Activated CD4-positive, alpha-beta T cell treated with anti-CD3 and anti-CD28 coated beads for 1 hour (primary cell): ENCODE measurements at regions not wholly inside any gene's neighbourhood (a gene's known extent, or its start where the extent isn't known, plus 50 kb on each side); places are given as distances from the start of the nearest gene placed in this dataset.
"Not testable (repeated sequence)": the region's sequence is repeated elsewhere in the genome, so short reads cannot be mapped to it uniquely, and the experiment has no call there.

Source experiments
- DNase-seq: peaks from one replicate; pipeline ENCODE4 v3.0.0-alpha.2; 2020

DNA sequence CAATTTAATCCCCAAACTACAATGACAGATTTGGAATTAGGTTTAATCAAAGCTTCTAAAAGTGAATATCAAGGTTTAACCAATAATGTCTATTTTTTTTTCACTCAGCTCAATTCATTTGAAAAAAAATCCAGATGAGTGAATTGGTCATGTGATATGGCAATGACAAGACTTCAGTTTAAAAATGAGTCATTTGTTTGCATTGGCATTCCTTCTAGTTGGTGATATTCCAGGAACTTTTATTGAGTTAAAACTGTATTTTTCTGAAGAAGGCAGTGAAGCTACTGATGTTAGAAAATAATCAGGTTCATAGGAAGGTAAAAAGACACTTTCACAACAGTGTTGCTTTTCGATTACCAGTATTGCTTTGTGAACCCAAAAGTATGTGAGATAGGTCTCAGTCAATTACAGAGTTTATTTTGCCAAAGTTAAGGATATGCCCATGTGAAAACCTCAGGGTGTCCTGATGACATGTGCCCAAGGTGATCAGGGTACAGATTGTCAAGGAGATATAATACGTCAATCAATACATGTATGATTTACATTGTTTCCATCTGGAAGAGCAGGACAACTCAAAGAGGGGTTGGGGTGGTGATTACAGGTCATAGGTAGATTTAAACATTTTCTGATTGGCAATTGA lies 1214.9 kb downstream of the GALC start:
- no peak for DNase-seq

DNA sequence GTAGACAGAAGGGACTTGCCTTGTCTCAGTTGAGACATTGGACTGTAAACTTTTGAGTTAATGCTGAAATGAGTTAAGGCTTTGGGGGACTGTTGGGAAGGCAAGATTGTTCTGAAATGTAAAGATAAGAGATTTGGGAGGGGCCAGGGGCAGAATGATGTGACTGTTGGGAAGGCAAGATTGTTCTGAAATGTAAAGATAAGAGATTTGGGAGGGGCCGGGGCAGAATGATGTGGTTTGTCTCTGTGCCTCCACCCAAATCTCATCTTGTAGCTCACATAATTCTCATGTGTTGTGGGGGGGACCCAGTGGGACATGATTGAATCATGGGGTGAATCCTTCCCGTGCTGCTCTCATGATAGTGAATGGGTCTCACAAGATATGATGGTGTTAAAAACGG lies 1217.1 kb downstream of the GALC start:
- DNase-seq: not testable (repeated sequence)

DNA sequence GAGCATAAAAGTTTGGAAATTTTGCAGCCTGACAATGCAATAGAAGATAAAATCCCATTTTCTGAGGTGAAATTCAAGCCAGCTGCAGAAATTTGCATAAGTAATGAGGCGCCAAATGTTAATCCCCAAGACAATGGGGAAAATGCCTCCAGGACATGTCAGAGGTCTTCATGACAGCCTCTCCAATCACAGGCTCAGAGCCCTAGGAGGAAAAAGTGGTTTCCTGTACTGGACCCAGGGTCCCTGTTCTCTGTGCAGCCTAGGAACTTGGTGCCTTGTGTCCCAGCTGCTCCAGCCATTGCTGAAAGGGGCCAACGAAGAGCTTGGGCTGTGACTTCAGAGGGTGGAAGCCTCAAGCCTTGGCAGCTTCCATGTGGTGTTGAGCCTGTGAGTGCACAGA lies 1218.1 kb downstream of the GALC start:
- no peak for DNase-seq

GRCh38 chr14:86772075-86772474 lies 1220.9 kb downstream of the GALC start:
- no peak for DNase-seq

DNA sequence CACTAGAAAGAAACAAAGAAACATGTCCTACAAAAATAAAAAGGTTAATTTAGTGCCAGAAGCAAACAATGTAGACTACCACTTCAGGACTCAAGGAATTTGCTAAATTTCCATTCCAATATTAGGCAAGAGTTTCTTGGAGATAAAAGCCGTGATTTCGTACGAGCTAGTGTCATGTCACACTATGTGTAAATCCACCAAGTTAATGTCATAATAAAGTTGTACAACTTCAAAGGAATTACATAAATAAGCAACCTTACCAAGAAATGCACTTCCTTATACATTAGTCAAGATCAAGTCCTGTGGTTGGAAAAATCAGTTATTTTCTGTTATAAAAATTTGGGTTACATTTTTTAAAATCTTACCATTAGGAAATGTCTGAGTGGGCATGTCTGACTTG lies 1222.8 kb downstream of the GALC start:
- DNase-seq: no peak

GRCh38 chr14:86766469-86766868 lies 1226.5 kb downstream of the GALC start:
- DNase-seq: no peak

- no peak for DNase-seq
Observed at GRCh38 chr14:86761611-86762010, 1231.4 kb downstream of the GALC start.

GRCh38 chr14:86756521-86757190 lies 1226.7 kb downstream of the FLRT2 start:
- DNase-seq: no peak

GRCh38 chr14:86750488-86750887 lies 1220.5 kb downstream of the FLRT2 start:
- DNase-seq: not testable (repeated sequence)

GRCh38 chr14:86739761-86740160 lies 1209.8 kb downstream of the FLRT2 start:
- DNase-seq: no peak

DNA sequence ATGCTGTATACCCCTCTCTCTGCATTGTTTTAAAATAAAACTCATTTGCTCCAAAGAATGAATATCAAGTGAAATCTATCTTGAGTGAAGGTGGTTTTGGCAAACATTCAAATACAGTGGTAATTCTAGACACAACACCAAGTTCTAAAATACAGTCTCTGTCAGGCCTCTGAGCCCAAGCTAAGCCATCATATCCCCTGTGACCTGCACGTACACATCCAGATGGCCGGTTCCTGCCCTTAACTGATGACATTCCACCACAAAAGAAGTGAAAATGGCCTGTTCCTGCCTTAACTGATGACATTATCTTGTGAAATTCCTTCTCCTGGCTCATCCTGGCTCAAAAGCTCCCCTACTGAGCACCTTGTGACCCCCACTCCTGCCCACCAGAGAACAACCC lies 1201.5 kb downstream of the FLRT2 start:
- not testable (repeated sequence) for DNase-seq

DNA sequence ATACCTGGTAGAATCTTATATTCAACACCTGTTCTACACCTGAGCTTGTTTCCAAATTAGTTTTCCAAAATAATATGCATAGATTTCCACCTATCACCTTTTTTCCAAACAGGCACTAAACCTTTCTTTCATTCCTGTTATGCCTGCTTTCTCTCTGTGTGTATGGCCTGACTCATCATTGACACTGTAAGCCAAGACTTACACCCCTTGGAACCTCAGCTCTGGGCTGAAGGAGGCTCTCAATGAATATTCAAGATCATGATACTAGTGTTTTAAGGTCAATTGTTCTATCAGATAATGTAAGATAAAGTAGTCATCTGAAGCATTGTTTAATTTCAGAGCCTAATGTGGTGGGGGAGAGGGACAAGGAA lies 1193.3 kb downstream of the FLRT2 start:
- no peak for DNase-seq

- no peak for DNase-seq
Observed at GRCh38 chr14:86722612-86723253, 1192.8 kb downstream of the FLRT2 start.

GRCh38 chr14:86714575-86714974 lies 1184.6 kb downstream of the FLRT2 start:
- DNase-seq: no peak

DNA sequence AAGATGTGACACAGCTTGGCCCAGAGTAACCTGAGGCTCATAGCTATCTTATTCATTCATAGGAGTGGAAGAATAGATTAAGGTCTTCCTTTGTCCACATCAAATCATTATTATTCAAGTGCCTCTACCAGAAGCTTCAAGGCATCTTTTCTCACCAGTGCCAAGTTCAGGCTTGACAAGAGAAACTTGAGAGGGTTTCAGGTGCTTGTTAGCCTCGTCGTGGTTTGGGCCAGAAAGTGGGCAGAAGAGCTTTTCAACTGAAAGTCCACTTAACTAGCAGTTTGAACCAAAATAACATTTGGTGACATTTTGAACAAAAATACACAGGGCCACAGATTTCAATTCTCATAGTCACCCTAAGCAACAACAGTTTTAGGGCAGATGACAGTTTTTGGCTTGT lies 1184.2 kb downstream of the FLRT2 start:
- no peak for DNase-seq

DNA sequence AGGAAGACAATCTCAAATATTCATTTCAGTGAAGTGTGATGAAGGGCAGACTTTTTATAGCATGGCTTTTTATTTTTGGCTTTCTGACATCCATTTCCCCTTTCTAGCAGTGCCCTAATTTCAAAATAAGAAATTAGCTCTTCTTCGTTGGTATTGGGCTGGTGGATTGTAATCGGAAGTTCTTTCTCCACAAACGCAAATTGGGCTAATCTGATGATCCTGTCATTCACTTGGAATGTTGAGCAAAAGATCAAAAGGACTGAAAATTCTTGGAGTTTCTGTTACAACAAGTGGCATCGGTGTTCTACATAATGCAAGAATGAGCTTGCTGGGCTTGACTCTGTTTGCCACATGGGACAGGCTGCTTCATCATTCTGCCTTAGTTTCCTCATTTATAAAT lies 1182.8 kb downstream of the FLRT2 start:
- DNase-seq: no peak

GRCh38 chr14:86712176-86712575 lies 1182.2 kb downstream of the FLRT2 start:
- DNase-seq: no peak

DNA sequence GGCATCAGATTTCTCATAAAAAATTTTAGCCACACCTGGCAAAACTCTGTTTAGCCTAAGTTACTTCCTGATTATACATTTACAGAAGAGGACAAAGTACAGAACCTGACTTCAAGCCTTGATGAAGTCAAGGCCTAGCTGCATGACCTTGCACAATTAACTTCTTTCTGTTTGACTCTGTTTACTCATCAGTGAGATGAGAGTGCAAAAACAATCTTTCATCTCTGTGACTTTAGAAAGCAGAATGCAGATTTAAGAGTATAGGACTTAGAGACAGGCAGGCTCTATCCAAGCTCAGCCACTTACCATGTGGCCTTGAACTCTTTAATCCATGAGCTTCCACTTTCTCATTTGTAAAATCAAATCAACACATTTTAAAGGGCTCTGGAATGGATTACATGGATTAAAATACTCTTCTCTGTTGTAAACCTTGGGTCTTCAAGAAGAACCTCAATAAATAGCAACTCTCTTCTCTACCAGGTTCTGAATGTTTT lies 1178.9 kb downstream of the FLRT2 start:
- DNase-seq: no peak

GRCh38 chr14:86707071-86707470 lies 1177.1 kb downstream of the FLRT2 start:
- DNase-seq: no peak

DNA sequence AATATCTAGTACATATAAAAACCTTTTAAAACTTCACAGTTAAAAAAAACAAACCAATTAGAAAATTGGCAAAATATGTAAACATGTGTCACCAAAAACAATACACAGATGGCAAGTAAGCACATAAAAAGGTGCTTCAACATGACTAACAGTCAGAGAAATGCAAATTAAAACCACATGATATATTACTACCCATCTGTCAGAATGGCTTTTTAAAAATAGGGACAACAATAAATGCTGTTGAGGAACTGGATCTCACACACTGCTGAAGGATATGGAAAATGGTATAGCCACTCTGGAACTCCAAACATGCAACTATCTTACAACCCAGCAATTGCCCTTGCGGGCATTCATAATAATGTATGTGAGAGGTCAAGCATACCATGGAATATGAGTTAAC lies 1153.6 kb downstream of the FLRT2 start:
- DNase-seq: no peak

DNA sequence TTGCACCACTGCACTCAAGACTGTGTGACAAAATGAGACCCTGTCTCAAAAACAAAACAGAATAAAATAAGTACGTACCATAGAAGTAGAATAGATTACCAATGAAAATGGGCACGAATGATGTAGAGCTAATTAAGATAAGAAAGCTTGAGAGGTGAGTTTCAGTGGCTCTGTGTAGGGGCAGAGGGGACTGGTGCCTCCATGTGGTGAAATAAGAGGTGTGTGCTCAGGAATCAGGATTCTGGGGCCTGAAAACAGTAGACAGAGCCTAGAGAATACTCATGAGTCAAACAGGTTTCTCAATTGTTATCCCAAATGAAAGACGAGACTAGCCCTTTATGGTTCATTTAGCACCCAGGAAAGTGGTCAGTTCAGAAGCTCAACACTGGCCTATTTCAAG lies 1145.1 kb downstream of the FLRT2 start:
- DNase-seq: no peak

DNA sequence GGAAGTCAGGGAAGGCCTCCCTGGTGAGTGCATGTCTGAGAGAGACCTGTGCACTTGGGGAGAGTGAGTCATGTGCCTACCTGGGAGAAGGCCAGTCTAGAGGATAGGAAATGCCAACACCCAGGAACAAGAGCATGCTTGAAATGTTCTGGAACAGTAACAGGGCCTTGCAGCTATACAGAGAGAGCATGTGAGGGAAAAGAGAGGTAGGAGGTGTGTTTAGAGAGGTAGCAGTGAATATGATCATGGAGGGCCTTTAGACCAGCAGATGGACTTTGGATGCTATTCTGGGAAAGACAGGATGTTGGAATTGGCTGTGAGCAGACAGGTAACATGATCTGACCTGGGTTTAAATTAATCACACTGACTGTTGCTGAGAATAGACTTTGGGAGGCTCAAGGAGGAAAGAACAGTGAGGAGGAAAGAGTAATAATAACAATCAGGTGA lies 1143.6 kb downstream of the FLRT2 start:
- DNase-seq: no peak

DNA sequence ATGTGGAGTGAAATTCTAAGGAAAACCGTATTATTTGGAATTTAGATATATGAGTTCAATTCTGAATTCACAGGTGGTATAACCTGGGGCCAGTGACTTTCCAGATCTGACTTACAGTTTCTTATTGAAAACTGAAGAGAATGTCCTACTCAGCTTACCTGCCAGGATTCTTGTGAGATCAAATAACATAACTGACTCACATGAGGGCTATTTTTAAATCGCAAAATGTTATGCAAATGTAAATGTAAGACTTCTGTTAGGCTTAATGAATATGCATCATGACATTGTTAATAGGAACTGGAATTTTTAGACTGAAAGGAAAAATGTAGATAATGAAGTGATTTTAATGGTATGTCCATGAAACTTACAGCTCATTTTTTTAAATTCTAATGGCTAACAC lies 1142.1 kb downstream of the FLRT2 start:
- no peak for DNase-seq

DNA sequence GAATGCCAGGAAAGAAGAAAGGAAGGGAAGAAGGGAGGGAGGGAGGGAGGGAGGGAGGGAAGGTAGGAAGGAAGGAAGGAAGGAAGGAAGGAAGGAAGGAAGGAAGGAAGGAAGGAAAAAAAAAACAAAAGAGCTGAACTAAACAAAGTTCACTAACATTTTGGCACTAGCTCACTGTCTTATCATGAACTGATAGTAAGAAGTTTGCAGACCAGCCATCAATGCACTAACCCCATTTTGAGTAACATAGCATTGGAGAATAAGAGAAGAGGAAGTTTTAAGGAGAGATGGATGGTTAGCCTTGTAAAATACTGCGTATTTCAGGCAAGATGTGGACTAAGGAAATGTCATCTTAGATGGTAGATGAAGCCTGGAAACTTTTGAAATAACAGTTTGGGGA lies 1136.0 kb downstream of the FLRT2 start:
- DNase-seq: no peak
